Testis (tissue), 2 donors: ENCODE measurements at regions not wholly inside any gene's neighbourhood (a gene's known extent, or its start where the extent isn't known, plus 50 kb on each side); places are given as distances from the start of the nearest gene placed in this dataset.

Experiments
- DNase-seq: peaks from one replicate; pipeline ENCODE4 v3.0.0-alpha.2; 2019
- H3K27ac ChIP-seq, 2 donors: fragments of 200-600 bp; sonication (generic); one replicate each; pipeline ENCODE4 v1.5.1; 2019
- H3K27me3 ChIP-seq: fragments of 200-600 bp; sonication (generic); one replicate; pipeline ENCODE4 v1.5.1; 2019
- H3K36me3 ChIP-seq: fragments of 200-600 bp; sonication (generic); one replicate; pipeline ENCODE4 v1.5.1; 2017; ENCODE audit warnings: low read depth; ENCODE audit errors: missing control alignments
- H3K4me1 ChIP-seq: fragments of 200-600 bp; sonication (generic); one replicate; pipeline ENCODE4 v1.5.1; 2019
- H3K4me3 ChIP-seq, 2 donors: fragments of 200-600 bp; sonication (generic); one replicate each; pipeline ENCODE4 v1.5.1; 2017 to 2019
- H3K9me3 ChIP-seq: fragments of 200-600 bp; sonication (generic); one replicate; pipeline ENCODE4 v1.5.1; 2017
- POLR2A ChIP-seq: fragments of 450-650 bp; IDR thresholded peaks from one replicate; pipeline ENCODE4 v1.6.1; 2017; ENCODE audit warnings: antibody characterized with exemption, mild to moderate bottlenecking, moderate library complexity
- WGBS, 2 donors: methylation state at CpG; one replicate each; pipeline ENCODE4 v1.1.5; 2018; 5-methylcytosine and 5-hydroxymethylcytosine counted together
- intact Hi-C: fragments of 100-400 bp; cut with DNase I; formaldehyde crosslinking; loops from one replicate; pipeline ENCODE4 v1.15.1; 2023; ENCODE audit warnings: low total_unique reads
- TF ChIP-seq, protein P1 (sequence below), 3 experiments: fragments of 450-650 bp in 2 of 3; fragments of 200-600 bp in 1 of 3; sonication (generic) in 1 of 3; IDR thresholded peaks; one replicate each; pipeline ENCODE4 v1.5.1; 2016 to 2019; ENCODE audit warnings: antibody characterized with exemption in 3 of 3, mild to moderate bottlenecking in 2 of 3, moderate library complexity in 1 of 3

DNA sequence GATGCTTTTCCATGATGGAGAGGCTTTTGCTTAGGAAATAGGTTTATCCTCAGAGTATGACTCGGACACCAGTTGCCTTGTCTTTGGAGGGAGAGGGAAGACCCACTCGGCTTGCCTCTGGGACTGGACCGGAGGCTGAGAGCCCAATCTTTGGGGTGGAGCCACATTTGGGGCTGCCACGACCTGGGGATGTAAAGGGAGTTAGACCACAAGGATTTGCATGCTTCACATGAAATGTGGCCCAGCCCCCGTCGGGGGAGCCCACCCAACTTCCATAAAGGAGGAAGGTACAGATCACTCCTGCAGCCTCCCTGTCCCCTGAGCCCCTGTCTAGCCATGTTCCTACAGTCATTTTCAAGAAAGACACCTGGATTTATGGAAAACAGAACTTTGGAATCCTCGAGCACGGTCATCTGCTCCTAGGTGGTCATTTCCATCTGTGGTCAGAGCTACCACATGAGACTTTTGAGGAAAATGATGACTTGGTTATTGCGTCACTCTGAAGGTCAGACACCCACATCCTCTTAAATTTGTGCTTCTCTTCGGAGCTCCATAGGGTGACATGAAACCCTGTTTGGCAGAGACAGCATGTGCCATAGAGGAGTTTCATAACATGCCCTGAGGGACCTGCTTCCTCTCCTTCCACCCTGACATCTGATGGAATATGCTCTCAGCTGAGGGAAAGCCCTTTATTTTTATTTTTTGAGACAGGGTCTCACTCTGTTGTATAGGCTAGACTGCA lies 99.4 kb upstream of the SLC45A1 start:
- no peaks in the 10 kb centered on the region for H3K36me3 ChIP-seq
- no peak for TF ChIP-seq POLR2A
- TF ChIP-seq, protein P1, sequence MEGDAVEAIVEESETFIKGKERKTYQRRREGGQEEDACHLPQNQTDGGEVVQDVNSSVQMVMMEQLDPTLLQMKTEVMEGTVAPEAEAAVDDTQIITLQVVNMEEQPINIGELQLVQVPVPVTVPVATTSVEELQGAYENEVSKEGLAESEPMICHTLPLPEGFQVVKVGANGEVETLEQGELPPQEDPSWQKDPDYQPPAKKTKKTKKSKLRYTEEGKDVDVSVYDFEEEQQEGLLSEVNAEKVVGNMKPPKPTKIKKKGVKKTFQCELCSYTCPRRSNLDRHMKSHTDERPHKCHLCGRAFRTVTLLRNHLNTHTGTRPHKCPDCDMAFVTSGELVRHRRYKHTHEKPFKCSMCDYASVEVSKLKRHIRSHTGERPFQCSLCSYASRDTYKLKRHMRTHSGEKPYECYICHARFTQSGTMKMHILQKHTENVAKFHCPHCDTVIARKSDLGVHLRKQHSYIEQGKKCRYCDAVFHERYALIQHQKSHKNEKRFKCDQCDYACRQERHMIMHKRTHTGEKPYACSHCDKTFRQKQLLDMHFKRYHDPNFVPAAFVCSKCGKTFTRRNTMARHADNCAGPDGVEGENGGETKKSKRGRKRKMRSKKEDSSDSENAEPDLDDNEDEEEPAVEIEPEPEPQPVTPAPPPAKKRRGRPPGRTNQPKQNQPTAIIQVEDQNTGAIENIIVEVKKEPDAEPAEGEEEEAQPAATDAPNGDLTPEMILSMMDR (IDR thresholded peaks at IDR 0.05): no peak
- H3K9me3 ChIP-seq: no peaks in the 10 kb centered on the region
- H3K4me1 ChIP-seq: peaks cover 7% of the 10 kb centered on the region
- no peak overlapping the region for H3K4me3 ChIP-seq
- no peaks in the 10 kb centered on the region for H3K27me3 ChIP-seq
- WGBS, 2 donors: 72 to 80% methylated on average over 10 of the region's 10 CpGs
- intact Hi-C loops: no loop called here
- DNase-seq: no peak
- no peak overlapping the region for H3K27ac ChIP-seq

DNA sequence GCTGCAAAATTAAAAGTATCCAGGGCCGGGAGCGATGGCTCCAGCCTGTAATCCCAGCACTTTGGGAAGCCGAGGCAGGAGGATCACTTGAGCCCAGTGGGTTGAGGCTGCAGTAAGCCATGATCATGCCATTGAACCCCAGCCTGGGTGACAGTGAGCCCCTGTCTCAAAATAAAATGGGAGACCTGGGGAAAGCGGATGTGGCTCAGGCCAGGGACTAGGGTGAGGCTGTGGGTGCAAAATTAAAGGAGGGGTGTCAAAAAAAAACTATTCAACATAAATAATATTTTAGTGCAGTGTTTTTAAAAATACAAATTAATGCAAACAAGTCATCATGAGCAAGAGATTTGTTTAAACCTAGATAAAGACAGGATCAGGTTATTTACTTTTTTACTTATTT lies 100.1 kb upstream of the SLC45A1 start:
- WGBS, 2 donors: 28 to 38% methylated on average over 4 of the region's 4 CpGs
- DNase-seq: no peak
- intact Hi-C loops: no loop called here
- H3K36me3 ChIP-seq: no peaks in the 10 kb centered on the region
- H3K4me1 ChIP-seq: peaks cover 7% of the 10 kb centered on the region
- peak overlapping the region in 1 of 2 donors; percentile 83 for H3K27ac ChIP-seq
- H3K4me3 ChIP-seq: peak overlapping the region; percentile 43 to 51
- no peaks in the 10 kb centered on the region for H3K27me3 ChIP-seq
- no peaks in the 10 kb centered on the region for H3K9me3 ChIP-seq
- no peak for TF ChIP-seq POLR2A
- TF ChIP-seq, protein P1 (IDR thresholded peaks at IDR 0.05): no peak

DNA sequence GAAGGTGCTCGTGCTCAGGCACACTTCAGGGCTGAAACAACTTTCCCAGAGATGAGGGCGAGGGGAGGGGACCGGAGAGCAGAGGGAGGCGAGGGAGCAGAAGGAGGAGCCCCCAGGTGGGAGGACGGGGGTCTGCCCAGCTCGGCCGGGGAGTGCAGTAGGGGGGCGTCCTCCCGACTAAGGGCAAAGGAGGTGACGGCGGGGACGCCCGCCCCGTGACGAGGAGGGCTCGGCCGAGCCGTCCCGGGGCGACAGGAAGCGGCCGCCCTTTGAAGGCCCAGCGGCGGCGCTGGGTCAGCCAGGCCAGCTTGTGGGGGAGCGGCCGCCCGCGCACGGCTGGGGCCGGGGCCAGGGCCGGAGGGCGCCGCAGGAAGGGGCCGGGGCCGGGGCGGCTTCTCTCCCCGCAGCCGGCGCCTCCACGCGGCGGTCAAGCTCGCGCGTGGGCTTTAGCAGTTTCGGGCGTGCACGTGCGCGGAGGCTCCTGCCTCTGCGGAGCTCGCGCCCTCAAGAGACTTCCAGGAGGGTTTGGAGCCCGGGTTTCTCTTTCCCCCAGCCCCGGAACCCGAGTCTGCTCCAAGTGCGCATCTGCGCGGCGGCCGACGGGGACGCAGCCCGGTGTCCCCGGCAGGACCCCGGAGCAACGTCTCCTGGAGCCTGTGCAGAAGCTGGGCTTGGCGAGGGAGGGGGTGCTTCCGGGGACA lies 100.8 kb upstream of the SLC45A1 start:
- H3K9me3 ChIP-seq: no peaks in the 10 kb centered on the region
- intact Hi-C loops: no loop called here
- peak; percentile 40 for DNase-seq
- 2 to 3% methylated on average over 16 to 43 of the region's 70 CpGs for WGBS, 2 donors
- H3K4me3 ChIP-seq: peak overlapping the region; percentile 43 to 51
- H3K27me3 ChIP-seq: no peaks in the 10 kb centered on the region
- no peaks in the 10 kb centered on the region for H3K36me3 ChIP-seq
- no peak for TF ChIP-seq POLR2A
- TF ChIP-seq, protein P1 (IDR thresholded peaks at IDR 0.05): no peak
- H3K27ac ChIP-seq: peak overlapping the region; percentile 57 to 83
- peaks cover 7% of the 10 kb centered on the region for H3K4me1 ChIP-seq

DNA sequence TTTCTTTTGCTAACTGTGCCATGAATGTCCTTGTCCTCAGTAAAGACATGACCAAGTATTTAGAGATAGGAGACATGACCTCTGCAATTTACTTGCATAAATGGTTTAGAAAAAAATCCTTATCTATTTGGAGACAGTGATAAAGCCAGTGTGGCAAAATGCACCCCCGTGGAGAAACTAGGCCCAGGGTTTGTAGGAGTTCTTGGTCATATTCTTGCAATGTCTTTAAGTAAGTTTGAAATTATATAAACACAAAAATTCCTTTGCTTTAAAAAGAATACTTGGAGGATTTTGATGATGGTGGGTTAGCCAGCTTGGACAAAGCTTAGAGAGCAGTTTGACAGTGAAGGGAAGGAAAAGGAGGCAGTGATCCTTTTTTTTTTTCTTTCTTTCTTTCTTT lies 101.9 kb upstream of the SLC45A1 start:
- no peaks in the 10 kb centered on the region for H3K9me3 ChIP-seq
- intact Hi-C loops: no loop called here
- 34 to 45% methylated on average over 1 of the region's 1 CpG for WGBS, 2 donors
- TF ChIP-seq, protein P1 (IDR thresholded peaks at IDR 0.05): no peak
- no peak for TF ChIP-seq POLR2A
- no peak overlapping the region for H3K4me3 ChIP-seq
- H3K36me3 ChIP-seq: no peaks in the 10 kb centered on the region
- H3K27ac ChIP-seq: no peak overlapping the region
- DNase-seq: no peak
- H3K4me1 ChIP-seq: peaks cover 7% of the 10 kb centered on the region
- H3K27me3 ChIP-seq: no peaks in the 10 kb centered on the region
